PC-9 (cell line): ENCODE measurements at regions not wholly inside any gene's neighbourhood (a gene's known extent, or its start where the extent isn't known, plus 50 kb on each side); places are given as distances from the start of the nearest gene placed in this dataset.
"Not testable (repeated sequence)": the region's sequence is repeated elsewhere in the genome, so short reads cannot be mapped to it uniquely, and the experiment has no call there.

ENCODE experiments used
- BruUV-seq: library from RNA; stranded (reverse); fragments of 400-500 nt; replicated peaks from 2 replicates; lab custom pipeline; 2021; lab: Mats Ljungman, UMichigan
- CTCF ChIA-PET: fragments of 300-600 bp; sonication (Branson Sonifier 250); formaldehyde crosslinking; loops from one replicate; lab custom pipeline; 2022; ENCODE audit warnings: antibody characterized with exemption; lab: Charles Lee
- POLR2A ChIA-PET: fragments of 300-600 bp; sonication (Branson Sonifier 250); formaldehyde crosslinking; loops from one replicate; lab custom pipeline; 2022; ENCODE audit warnings: antibody characterized with exemption; ENCODE audit not compliant: unreplicated experiment; lab: Charles Lee
- DNase-seq, 2 experiments: peaks; one replicate each; pipeline versions ENCODE4 v3.0.0 to v3.0.0-alpha.2; 2015 to 2022; ENCODE audit warnings: mixed read lengths in 1 of 2
- H2AFZ ChIP-seq: fragments of 200-600 bp; sonication (generic); 2 replicates; pipeline ENCODE4 v1.8.1; 2017; ENCODE audit warnings: antibody characterized with exemption
- H3F3A ChIP-seq: fragments of 200-600 bp; sonication (generic); 2 replicates; pipeline ENCODE4 v1.8.1; 2017; ENCODE audit warnings: antibody characterized with exemption, mild to moderate bottlenecking, low read depth; ENCODE audit not compliant: insufficient read depth
- H3K27ac ChIP-seq: fragments of 200-600 bp; sonication (generic); 2 replicates; pipeline ENCODE4 v1.6.1; 2016; ENCODE audit warnings: mixed run types
- H3K27me3 ChIP-seq: fragments of 200-600 bp; sonication (generic); 2 replicates; pipeline ENCODE4 v1.6.1; 2016; ENCODE audit warnings: low read depth, mixed run types; ENCODE audit not compliant: insufficient read depth
- H3K36me3 ChIP-seq: fragments of 200-600 bp; sonication (generic); 2 replicates; pipeline ENCODE4 v1.6.1; 2016; ENCODE audit warnings: low read depth, mixed run types
- H3K4me1 ChIP-seq: fragments of 200-600 bp; sonication (generic); replicated peaks from 2 replicates; pipeline ENCODE4 v1.6.1; 2016; ENCODE audit warnings: mixed run types; ENCODE audit not compliant: insufficient read depth
- H3K4me2 ChIP-seq: fragments of 200-600 bp; sonication (generic); 2 replicates; pipeline ENCODE4 v1.6.1; 2017; ENCODE audit warnings: mixed run types
- H3K4me3 ChIP-seq: fragments of 200-600 bp; sonication (generic); 2 replicates; pipeline ENCODE4 v1.6.1; 2016; ENCODE audit warnings: mixed run types
- H3K79me2 ChIP-seq: fragments of 200-600 bp; sonication (generic); 2 replicates; pipeline ENCODE4 v1.6.1; 2017; ENCODE audit warnings: low read depth, mixed run types
- H3K9me2 ChIP-seq: fragments of 200-600 bp; sonication (generic); 2 replicates; pipeline ENCODE4 v1.8.1; 2017; ENCODE audit warnings: mild to moderate bottlenecking; ENCODE audit not compliant: insufficient read depth
- H3K9me3 ChIP-seq: fragments of 200-600 bp; sonication (generic); 2 replicates; pipeline ENCODE4 v1.8.1; 2016; ENCODE audit warnings: low read depth; ENCODE audit not compliant: insufficient read depth
- H4K20me1 ChIP-seq: fragments of 200-600 bp; sonication (generic); 2 replicates; pipeline ENCODE4 v1.8.1; 2017; ENCODE audit not compliant: insufficient read depth
- EZH2 ChIP-seq: fragments of 200-600 bp; sonication (generic); IDR thresholded peaks from 2 replicates; pipeline ENCODE4 v1.8.0; 2017; ENCODE audit warnings: antibody characterized with exemption, low read depth
- intact Hi-C: fragments of 100-400 bp; cut with micrococcal nuclease; formaldehyde crosslinking; loops from one replicate; pipeline ENCODE4 v1.10.0; 2022; ENCODE audit not compliant: unreplicated experiment
- TF ChIP-seq, protein P1 (sequence below): fragments of 200-600 bp; sonication (generic); conservative IDR thresholded peaks from 2 replicates; pipeline ENCODE4 v1.6.1; 2017; ENCODE audit warnings: mixed run types, antibody characterized with exemption, mild to moderate bottlenecking, moderate library complexity

GRCh38 chr5:93995126-93995621 lies 253.8 kb upstream of the POU5F2 start:
- no peaks in the 10 kb centered on the region for H3K27me3 ChIP-seq
- POLR2A ChIA-PET = no interaction called here
- no peak overlapping the region for H2AFZ ChIP-seq
- TF ChIP-seq EZH2 = no peak
- TF ChIP-seq, protein P1, sequence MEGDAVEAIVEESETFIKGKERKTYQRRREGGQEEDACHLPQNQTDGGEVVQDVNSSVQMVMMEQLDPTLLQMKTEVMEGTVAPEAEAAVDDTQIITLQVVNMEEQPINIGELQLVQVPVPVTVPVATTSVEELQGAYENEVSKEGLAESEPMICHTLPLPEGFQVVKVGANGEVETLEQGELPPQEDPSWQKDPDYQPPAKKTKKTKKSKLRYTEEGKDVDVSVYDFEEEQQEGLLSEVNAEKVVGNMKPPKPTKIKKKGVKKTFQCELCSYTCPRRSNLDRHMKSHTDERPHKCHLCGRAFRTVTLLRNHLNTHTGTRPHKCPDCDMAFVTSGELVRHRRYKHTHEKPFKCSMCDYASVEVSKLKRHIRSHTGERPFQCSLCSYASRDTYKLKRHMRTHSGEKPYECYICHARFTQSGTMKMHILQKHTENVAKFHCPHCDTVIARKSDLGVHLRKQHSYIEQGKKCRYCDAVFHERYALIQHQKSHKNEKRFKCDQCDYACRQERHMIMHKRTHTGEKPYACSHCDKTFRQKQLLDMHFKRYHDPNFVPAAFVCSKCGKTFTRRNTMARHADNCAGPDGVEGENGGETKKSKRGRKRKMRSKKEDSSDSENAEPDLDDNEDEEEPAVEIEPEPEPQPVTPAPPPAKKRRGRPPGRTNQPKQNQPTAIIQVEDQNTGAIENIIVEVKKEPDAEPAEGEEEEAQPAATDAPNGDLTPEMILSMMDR = no peak
- H4K20me1 ChIP-seq = no peaks in the 10 kb centered on the region
- CTCF ChIA-PET = no interaction called here
- no peaks in the 10 kb centered on the region; the same call in 1 of the 2 replicates for H3K9me2 ChIP-seq
- H3K79me2 ChIP-seq = no peaks in the 10 kb centered on the region
- no peaks in the 10 kb centered on the region for H3K4me1 ChIP-seq
- no peaks in the 10 kb centered on the region for H3F3A ChIP-seq
- no peaks in the 10 kb centered on the region for H3K9me3 ChIP-seq
- intact Hi-C loops = no loop called here
- no peak for DNase-seq
- no peak overlapping the region for H3K4me2 ChIP-seq
- no peaks in the 10 kb centered on the region for H3K36me3 ChIP-seq
- H3K4me3 ChIP-seq = no peak overlapping the region
- no peak overlapping the region for H3K27ac ChIP-seq
- no TSS peak for BruUV-seq

DNA sequence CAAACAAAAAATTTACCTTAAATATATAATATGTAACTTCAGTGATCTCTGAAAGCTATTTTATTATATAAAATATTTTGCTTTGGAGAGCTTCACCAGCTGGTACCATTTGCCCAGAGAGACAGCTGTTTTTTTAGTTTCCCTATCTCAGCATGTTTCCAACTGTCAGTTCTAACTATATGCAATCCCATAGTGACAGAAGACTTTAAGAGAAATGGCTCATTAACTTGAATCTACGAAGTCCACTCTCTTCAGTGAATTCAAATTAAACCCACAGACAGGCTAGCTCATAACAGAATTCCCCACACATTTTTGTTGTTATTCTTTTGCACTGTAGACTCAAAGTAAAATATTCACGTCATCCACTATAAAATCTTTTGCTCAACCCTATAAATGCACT lies 251.8 kb upstream of the POU5F2 start:
- Histone ChIP-seq H3K4me2 (no peak overlapping the region), H3K27me3 (no peaks in the 10 kb centered on the region), H2AFZ (no peak overlapping the region), H3K4me3 (no peak overlapping the region), H3K9me2 (no peaks in the 10 kb centered on the region), H3F3A (no peaks in the 10 kb centered on the region), H3K4me1 (no peaks in the 10 kb centered on the region), H4K20me1 (no peaks in the 10 kb centered on the region), H3K27ac (no peak overlapping the region), H3K9me3 (no peaks in the 10 kb centered on the region), H3K79me2 (no peaks in the 10 kb centered on the region), H3K36me3 (no peaks in the 10 kb centered on the region)
- TF ChIP-seq, protein P1 = no peak
- TF ChIP-seq EZH2 = no peak
- POLR2A ChIA-PET = no interaction called here
- CTCF ChIA-PET = no interaction called here
- no TSS peak for BruUV-seq
- intact Hi-C loops = no loop called here
- DNase-seq = no peak

DNA sequence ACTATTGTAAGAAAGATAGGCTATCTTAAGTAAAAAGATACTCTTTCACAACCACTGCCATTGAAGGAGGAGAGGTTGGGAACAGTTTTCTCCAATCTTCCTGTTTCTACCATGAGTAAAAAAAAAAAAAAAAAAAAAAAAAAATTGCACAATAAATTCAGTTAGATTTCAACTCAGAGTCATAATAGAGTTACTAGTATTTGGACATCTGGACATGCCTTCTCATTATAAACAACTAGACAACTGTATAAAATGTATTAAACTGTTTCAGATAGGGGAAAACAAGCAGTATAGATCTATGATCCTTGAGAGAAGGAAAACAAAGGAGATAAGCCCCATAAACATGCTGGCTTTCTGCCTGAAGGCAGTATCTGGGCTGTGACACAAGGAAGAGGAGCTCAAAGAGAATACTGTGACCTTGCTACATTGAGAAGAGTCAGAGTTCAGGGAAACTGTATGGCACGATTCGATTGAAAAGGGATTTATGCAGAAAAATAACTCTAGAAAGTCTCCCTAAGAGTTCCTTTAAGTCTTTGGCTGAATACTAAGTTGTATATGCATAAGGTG lies 249.2 kb upstream of the POU5F2 start:
- H3K4me3 ChIP-seq = no peak overlapping the region
- no peaks in the 10 kb centered on the region for H3F3A ChIP-seq
- no peaks in the 10 kb centered on the region for H3K9me2 ChIP-seq
- H4K20me1 ChIP-seq = no peaks in the 10 kb centered on the region
- H3K4me1 ChIP-seq = no peaks in the 10 kb centered on the region
- intact Hi-C loops = no loop called here
- H3K9me3 ChIP-seq = no peaks in the 10 kb centered on the region
- no peaks in the 10 kb centered on the region for H3K79me2 ChIP-seq
- TF ChIP-seq, protein P1 = no peak
- no peak for TF ChIP-seq EZH2
- ChIA-PET POLR2A (no interaction called here), CTCF (no interaction called here)
- H2AFZ ChIP-seq = no peak overlapping the region
- H3K27ac ChIP-seq = no peak overlapping the region
- no peaks in the 10 kb centered on the region for H3K36me3 ChIP-seq
- no peaks in the 10 kb centered on the region for H3K27me3 ChIP-seq
- BruUV-seq = no TSS peak
- H3K4me2 ChIP-seq = no peak overlapping the region
- DNase-seq = no peak

DNA sequence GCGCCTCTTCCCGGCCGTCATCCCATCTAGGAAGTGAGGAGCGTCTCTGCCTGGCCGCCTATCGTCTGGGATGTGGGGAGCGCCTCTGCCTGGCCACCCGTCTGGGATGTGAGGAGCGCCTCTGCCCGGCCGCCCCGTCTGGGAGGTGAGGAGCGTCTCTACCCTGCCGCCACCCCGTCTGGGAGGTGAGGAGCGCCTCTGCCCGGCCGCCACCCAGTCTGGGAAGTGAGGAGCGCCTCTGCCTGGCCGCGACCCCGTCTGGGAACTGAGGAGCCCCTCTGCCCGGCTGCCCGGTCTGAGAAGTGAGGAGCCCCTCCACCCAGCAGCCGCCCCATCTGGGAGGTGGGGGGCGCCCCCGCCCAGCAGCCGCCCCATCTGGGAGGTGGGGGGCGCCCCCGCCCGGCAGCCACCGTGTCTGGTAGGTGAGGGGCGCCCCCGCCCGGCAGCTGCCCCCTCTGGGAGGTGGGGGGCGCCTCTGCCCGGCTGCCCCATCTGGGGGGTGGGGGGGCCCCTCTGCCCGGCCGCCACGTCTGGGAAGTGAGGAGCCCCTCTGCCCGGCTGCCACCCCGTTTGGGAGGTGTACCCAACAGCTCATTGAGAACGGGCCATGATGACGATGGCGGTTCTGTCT lies 244.7 kb upstream of the POU5F2 start:
- H3K9me2 ChIP-seq, H3K9me3 ChIP-seq, BruUV-seq, DNase-seq, CTCF ChIA-PET, H3K27me3 ChIP-seq, H3K4me3 ChIP-seq, POLR2A ChIA-PET, H3K36me3 ChIP-seq, H3K27ac ChIP-seq, H4K20me1 ChIP-seq, H3K4me2 ChIP-seq, H3F3A ChIP-seq, H3K79me2 ChIP-seq, H2AFZ ChIP-seq, intact Hi-C loops, H3K4me1 ChIP-seq: not testable (repeated sequence)
